ENCODE measurements at regions not wholly inside any gene's neighbourhood (a gene's known extent, or its start where the extent isn't known, plus 50 kb on each side); places are given as distances from the start of the nearest gene placed in this dataset.

- Histone ChIP-seq H3K27ac (ENCODE audit: low read length) (peak overlapping the region; percentile 100), H3K36me3 (ENCODE audit: control insufficient read depth, insufficient read depth, low read length) (no peaks in the 10 kb centered on the region), H3K4me3 (ENCODE audit: low read depth in 2 of 2, low read length in 2 of 2) (peak overlapping the region in 1 of 2 experiments; percentile 12; a peak in 1 of 4 replicates), H3K4me1 (ENCODE audit: control insufficient read depth, insufficient read depth, low read length) (peaks cover 47% of the 10 kb centered on the region), H3K9me3 (ENCODE audit: control insufficient read depth, insufficient read depth, low read depth, low read length) (no peaks in the 10 kb centered on the region; the same call in 1 of the 2 replicates), H3K27me3 (ENCODE audit: control insufficient read depth, insufficient read depth, low read length) (no peaks in the 10 kb centered on the region)
- POLR2A ChIA-PET = interaction anchor here (0.6 to 1.2 kb wide), 3 partner anchors 13 to 32 kb away, joined by 3 to 6 read pairs (median 3); no protein-coding TSS in a partner anchor
- CTCF ChIA-PET = no interaction called here
- BruUV-seq (replicated peaks) = no TSS peak
- in situ Hi-C loops (cut with HindIII; ENCODE audit: low pct_unique_long_range_greater_than_20kb, low sequenced_read_pairs) (no loop called here), intact Hi-C loops (cut with micrococcal nuclease; ENCODE audit: unreplicated experiment) (no loop called here)
- TF ChIP-seq TCF7L2 (IDR thresholded peaks at IDR 0.05; ENCODE audit: low read depth, low read length) (no peak), POLR2AphosphoS5 (IDR thresholded peaks at IDR 0.05; ENCODE audit: low read depth, low read length) (0 out of 2 replicates have a peak, but pooled peaks have one; percentile 17)
- ATAC-seq (peak; percentile 80), DNase-seq (ENCODE audit: low read depth, low spot score) (no peak)
Measured at GRCh38 chr10:3879073-3879472, 94.1 kb upstream of the KLF6 start.

- Histone ChIP-seq H3K27me3 (ENCODE audit: control insufficient read depth, insufficient read depth, low read length) (no peaks in the 10 kb centered on the region), H3K27ac (ENCODE audit: low read length) (peak overlapping the region; percentile 100), H3K36me3 (ENCODE audit: control insufficient read depth, insufficient read depth, low read length) (no peaks in the 10 kb centered on the region), H3K4me3 (ENCODE audit: low read depth in 2 of 2, low read length in 2 of 2) (no peak overlapping the region), H3K9me3 (ENCODE audit: control insufficient read depth, insufficient read depth, low read depth, low read length) (no peaks in the 10 kb centered on the region), H3K4me1 (ENCODE audit: control insufficient read depth, insufficient read depth, low read length) (peaks cover 57% of the 10 kb centered on the region)
- BruUV-seq (replicated peaks) = no TSS peak
- ChIA-PET CTCF (no interaction called here), POLR2A (interaction anchor here (0.7 kb wide), 1 partner anchor 10 kb away, joined by 17 read pairs; no protein-coding TSS in a partner anchor)
- TF ChIP-seq CTCF (IDR thresholded peaks at IDR 0.05) (no peak), SIN3A (IDR thresholded peaks at IDR 0.05; ENCODE audit: borderline replicate concordance, insufficient read depth, low read depth, low read length) (no peak), POLR2AphosphoS5 (IDR thresholded peaks at IDR 0.05; ENCODE audit: low read depth, low read length) (no peak)
- ATAC-seq (no peak), DNase-seq (ENCODE audit: low read depth, low spot score) (no peak)
- intact Hi-C loops (cut with micrococcal nuclease; ENCODE audit: unreplicated experiment) = no loop called here
- in situ Hi-C loops (cut with HindIII; ENCODE audit: low pct_unique_long_range_greater_than_20kb, low sequenced_read_pairs) = no loop called here
Measured at GRCh38 chr10:3877211-3878000, 92.4 kb upstream of the KLF6 start.

GRCh38 chr10:3876350-3876962 is 91.4 kb upstream of the KLF6 start:
- no peaks in the 10 kb centered on the region for H3K9me3 ChIP-seq (ENCODE audit: control insufficient read depth, insufficient read depth, low read depth, low read length)
- no TSS peak for BruUV-seq (replicated peaks)
- H3K27ac ChIP-seq (ENCODE audit: low read length) = peak overlapping the region; percentile 100
- ATAC-seq (no peak), DNase-seq (ENCODE audit: low read depth, low spot score) (no peak)
- intact Hi-C loops (cut with micrococcal nuclease; ENCODE audit: unreplicated experiment) = no loop called here
- H3K27me3 ChIP-seq (ENCODE audit: control insufficient read depth, insufficient read depth, low read length) = no peaks in the 10 kb centered on the region
- H3K4me1 ChIP-seq (ENCODE audit: control insufficient read depth, insufficient read depth, low read length) = peaks cover 57% of the 10 kb centered on the region
- H3K36me3 ChIP-seq (ENCODE audit: control insufficient read depth, insufficient read depth, low read length) = no peaks in the 10 kb centered on the region
- ChIA-PET CTCF (no interaction called here), POLR2A (no interaction called here)
- H3K4me3 ChIP-seq (ENCODE audit: low read depth in 2 of 2, low read length in 2 of 2) = no peak overlapping the region
- in situ Hi-C loops (cut with HindIII; ENCODE audit: low pct_unique_long_range_greater_than_20kb, low sequenced_read_pairs) = no loop called here
- TF ChIP-seq TCF7L2 (IDR thresholded peaks at IDR 0.05; ENCODE audit: low read depth, low read length) (no peak), CTCF (IDR thresholded peaks at IDR 0.05) (no peak), POLR2AphosphoS5 (IDR thresholded peaks at IDR 0.05; ENCODE audit: low read depth, low read length) (no peak), REST (IDR thresholded peaks at IDR 0.05; ENCODE audit: insufficient read depth in 1 of 2, low read depth in 2 of 2, low read length in 1 of 2) (no peak), SIN3A (IDR thresholded peaks at IDR 0.05; ENCODE audit: borderline replicate concordance, insufficient read depth, low read depth, low read length) (no peak)

Data from Panc1 (cell line).